PFSK-1 (cell line): ENCODE measurements at regions not wholly inside any gene's neighbourhood (a gene's known extent, or its start where the extent isn't known, plus 50 kb on each side); places are given as distances from the start of the nearest gene placed in this dataset.

ENCODE experiments used
- FOXP2 ChIP-seq: optimal IDR thresholded peaks from 2 replicates; pipeline ENCODE3; 2011; ENCODE audit warnings: borderline replicate concordance, control low read depth, inconsistent platforms; ENCODE audit not compliant: insufficient read depth; ENCODE audit errors: extremely low read length, extremely low read depth
- POLR2AphosphoS5 ChIP-seq: IDR thresholded peaks from 2 replicates; pipeline ENCODE4 v1.6.1; 2012; ENCODE audit warnings: low read depth, mild to moderate bottlenecking, control low read depth, low read length, moderate library complexity
- SIN3A ChIP-seq: IDR thresholded peaks from 2 replicates; pipeline ENCODE4 v1.6.1; 2012; ENCODE audit warnings: mild to moderate bottlenecking, low read length, moderate library complexity, borderline replicate concordance; ENCODE audit not compliant: insufficient read depth
- TAF1 ChIP-seq: IDR thresholded peaks from 2 replicates; pipeline ENCODE4 v1.6.1; 2012; ENCODE audit warnings: low read length, control low read depth, borderline replicate concordance; ENCODE audit not compliant: insufficient read depth
- TF ChIP-seq, protein P1 (sequence below), 2 experiments: IDR thresholded peaks; 2 replicates each; pipeline versions ENCODE4 v1.6.1 to v1.8.0; 2011 to 2012; ENCODE audit warnings: low read depth in 2 of 2, low read length in 2 of 2, control low read depth in 1 of 2, inconsistent platforms in 1 of 2, mild to moderate bottlenecking in 1 of 2, moderate library complexity in 1 of 2; ENCODE audit not compliant: insufficient read depth in 1 of 2

DNA sequence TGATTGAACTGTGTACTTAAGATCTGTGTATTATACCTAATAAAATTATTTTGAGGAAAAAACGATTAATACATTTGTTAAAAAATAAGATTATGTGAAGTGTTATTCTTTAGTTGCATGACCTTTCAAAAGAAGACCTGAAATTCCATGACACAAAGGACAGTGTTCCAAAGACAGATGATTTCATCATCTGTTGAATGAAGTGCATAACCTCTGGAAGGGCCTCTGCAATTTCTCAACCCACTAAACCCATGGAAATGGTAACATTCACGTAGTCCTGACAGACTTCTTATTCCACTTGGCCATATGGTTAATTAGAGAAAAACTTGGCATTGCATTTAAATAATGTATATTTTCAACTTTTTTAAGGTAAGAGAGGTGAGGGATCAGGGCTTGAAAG lies 167.2 kb upstream of the CTNND2 start:
- TF ChIP-seq POLR2AphosphoS5, result no peak
- no peak for TF ChIP-seq TAF1
- TF ChIP-seq, protein P1, sequence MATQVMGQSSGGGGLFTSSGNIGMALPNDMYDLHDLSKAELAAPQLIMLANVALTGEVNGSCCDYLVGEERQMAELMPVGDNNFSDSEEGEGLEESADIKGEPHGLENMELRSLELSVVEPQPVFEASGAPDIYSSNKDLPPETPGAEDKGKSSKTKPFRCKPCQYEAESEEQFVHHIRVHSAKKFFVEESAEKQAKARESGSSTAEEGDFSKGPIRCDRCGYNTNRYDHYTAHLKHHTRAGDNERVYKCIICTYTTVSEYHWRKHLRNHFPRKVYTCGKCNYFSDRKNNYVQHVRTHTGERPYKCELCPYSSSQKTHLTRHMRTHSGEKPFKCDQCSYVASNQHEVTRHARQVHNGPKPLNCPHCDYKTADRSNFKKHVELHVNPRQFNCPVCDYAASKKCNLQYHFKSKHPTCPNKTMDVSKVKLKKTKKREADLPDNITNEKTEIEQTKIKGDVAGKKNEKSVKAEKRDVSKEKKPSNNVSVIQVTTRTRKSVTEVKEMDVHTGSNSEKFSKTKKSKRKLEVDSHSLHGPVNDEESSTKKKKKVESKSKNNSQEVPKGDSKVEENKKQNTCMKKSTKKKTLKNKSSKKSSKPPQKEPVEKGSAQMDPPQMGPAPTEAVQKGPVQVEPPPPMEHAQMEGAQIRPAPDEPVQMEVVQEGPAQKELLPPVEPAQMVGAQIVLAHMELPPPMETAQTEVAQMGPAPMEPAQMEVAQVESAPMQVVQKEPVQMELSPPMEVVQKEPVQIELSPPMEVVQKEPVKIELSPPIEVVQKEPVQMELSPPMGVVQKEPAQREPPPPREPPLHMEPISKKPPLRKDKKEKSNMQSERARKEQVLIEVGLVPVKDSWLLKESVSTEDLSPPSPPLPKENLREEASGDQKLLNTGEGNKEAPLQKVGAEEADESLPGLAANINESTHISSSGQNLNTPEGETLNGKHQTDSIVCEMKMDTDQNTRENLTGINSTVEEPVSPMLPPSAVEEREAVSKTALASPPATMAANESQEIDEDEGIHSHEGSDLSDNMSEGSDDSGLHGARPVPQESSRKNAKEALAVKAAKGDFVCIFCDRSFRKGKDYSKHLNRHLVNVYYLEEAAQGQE (IDR thresholded peaks at IDR 0.05; ENCODE audit: insufficient read depth in 1 of 2, low read depth in 2 of 2, low read length in 2 of 2), result no peak
- TF ChIP-seq SIN3A, result no peak
- TF ChIP-seq FOXP2, result no peak
